HG03469 (cell line): ENCODE measurements at regions not wholly inside any gene's neighbourhood (a gene's known extent, or its start where the extent isn't known, plus 50 kb on each side); places are given as distances from the start of the nearest gene placed in this dataset.
"Not testable (repeated sequence)": the region's sequence is repeated elsewhere in the genome, so short reads cannot be mapped to it uniquely, and the experiment has no call there.

Experiments used
- ATAC-seq: cut with Tn5 transposase; IDR thresholded peaks from one replicate; pipeline ENCODE4 v1.9.1; 2021; ENCODE audit warnings: mild to moderate bottlenecking, moderate library complexity, moderate number of reproducible peaks; ENCODE audit not compliant: unreplicated experiment

DNA sequence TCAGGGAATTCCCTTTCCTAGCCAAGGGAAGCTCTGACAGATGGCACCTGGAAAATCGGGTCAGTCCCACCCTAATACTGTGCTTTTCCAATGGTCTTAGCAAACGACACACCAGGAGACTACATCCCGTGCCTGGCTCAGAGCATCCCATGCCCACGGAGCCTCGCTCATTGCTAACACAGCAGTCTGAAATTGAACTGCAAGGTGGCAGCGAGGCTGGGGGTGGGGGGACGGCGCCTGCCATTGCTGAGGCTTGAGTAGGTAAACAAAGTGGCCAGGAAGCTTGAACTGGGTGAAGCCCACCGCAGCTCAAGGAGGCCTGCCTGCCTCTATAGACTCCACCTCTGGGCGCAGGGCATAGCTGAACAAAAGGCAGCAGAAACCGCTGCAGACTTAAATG, 279.5 kb upstream of the LUZP2 start:
- ATAC-seq = not testable (repeated sequence)

DNA sequence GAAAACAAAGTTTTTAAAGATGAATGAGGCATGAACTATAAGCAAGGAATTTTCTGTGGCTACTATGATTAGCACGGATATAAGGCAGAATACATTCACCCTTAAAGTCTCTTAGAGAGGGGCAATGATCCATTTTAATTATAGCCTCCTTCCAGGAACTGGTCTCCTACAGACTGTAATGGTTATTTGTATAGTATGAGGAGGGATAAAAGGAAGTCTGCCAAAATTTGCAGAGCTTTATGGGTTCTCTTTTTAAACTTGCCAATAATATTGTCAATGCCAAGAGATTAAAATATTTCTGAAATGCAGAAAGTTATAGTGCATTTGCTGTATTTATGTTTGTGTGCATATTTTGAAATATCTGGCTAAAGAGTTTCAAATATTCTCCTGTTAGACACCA, 271.4 kb upstream of the LUZP2 start:
- ATAC-seq = no peak

DNA sequence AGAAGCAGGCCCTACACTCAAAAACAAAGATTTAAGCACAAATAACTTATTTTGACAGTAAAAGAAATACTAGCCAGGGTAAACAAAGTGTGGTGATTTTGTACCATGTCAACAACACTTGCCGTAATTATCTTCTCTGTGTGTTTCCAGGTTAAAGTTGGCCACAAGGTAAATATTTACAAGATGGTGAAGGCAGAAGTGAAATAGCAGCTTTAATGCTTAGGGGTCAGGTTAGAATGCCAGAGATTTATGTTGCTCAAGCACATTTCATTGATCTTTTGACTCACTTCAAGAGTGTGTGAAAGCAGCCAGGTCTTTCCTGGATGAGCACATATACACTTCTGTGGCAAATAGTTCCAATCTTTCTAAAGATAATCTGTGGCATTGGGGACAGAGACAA, 270.2 kb upstream of the LUZP2 start:
- no peak for ATAC-seq

DNA sequence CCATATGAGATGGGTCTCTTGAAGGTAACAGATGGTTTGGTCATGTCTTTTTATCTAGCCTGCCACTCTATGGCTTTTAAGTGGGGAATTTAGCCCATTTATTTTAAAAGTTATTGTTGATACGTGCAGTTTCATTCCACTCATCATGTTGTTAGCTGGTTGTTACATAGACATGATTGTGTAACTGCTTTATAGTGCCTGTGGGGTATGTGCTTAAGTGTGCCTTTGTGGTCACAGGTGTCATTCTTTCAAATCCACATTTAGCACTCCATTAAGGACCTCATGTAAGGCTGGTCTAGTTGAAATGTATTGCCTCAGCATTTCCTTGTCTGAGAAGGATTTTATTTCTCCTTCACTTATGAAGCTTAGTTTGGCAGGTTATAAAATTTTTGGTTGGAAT, 263.8 kb upstream of the LUZP2 start:
- no peak for ATAC-seq

DNA sequence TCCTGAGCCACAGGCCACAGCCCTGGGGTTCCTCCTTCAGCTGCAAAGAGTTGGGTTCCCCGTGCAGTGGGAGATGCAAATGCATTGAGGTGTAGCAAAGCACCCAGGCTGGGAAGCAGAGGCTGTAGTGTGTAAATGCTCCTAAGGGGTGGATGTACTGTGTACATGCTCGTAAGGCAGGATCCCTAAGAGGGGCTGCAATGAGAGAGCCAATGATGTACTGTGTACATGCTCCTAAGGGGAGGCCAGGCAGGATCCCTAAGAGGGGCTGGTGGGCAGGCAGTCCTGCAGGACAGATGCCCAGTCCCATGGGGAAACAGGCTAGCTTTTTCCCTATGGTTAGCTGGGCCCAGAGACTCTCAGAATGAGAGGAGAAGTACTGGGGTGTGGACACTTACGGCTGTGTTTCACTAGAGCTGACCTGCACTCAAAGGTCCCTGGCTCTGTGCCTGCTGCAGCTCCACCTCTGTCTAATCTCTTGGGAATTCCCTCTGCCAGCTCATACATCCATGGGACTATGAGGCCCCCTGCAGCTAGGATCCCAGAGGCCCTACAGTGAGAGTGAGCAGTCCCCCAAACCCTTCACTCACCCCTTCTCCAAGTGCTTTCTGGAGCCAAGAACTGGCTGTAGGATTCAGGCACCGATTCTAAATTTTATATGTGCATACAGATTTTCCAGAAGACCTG, 261.9 kb upstream of the LUZP2 start:
- no peak for ATAC-seq

DNA sequence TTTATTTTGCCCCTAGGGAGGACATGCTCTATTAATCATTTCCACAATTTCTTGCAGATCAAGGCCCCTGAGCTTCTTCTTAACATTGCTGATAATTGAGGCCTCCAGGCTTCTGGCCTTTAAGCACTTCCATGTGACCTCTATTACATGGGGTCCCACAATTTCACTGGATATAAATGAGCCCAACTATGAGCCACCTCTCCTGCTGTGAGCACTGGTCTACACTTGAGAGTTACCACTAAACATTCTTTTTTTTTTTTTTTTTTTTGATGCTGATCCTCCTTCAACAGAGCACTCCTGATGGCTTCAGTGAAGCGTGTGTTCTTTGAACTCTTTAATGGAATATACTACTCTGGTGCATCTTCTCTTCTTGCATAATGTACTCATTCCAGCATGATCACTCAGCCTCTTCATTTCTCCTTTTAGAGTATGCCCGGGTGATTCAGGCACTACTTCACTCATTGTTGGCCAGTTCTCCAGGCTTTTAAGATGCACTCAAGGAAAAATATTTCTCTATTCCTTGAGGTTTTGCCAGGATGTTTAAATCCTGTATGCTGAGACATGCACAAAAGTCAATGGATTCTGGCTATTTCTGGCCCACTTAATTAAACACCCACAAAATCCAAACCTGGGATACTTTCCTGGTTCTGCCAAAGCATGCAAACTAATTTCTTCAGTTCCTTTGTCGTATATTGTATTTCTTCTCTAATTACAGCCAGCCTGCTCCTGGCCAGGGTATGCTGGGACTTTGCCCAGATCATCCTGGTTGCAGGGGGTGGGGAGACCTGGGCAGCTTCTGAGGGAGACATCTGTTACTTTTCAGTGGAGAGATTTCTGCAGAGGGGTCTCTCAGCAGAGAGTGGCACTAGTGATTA, 257.8 kb upstream of the LUZP2 start:
- ATAC-seq = no peak

DNA sequence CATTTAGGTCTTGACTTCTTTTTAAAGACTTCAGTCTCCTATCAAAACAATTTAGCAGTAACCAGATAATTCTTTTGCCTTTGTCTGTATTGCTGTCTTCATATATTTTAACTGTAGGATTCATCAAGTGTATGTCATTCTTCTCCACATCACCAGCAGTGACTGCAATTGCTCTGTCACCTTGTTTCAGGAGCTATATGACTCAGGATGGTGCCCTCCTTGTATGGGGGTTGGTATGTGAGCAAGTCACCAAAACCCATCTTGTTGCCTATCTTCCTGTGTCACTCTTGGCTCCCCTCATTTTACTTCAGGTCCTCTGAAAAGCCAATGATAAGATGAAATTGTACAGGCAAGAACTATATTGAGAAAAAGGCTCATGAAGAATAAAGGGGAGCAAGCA, 256.9 kb upstream of the LUZP2 start:
- ATAC-seq = no peak

DNA sequence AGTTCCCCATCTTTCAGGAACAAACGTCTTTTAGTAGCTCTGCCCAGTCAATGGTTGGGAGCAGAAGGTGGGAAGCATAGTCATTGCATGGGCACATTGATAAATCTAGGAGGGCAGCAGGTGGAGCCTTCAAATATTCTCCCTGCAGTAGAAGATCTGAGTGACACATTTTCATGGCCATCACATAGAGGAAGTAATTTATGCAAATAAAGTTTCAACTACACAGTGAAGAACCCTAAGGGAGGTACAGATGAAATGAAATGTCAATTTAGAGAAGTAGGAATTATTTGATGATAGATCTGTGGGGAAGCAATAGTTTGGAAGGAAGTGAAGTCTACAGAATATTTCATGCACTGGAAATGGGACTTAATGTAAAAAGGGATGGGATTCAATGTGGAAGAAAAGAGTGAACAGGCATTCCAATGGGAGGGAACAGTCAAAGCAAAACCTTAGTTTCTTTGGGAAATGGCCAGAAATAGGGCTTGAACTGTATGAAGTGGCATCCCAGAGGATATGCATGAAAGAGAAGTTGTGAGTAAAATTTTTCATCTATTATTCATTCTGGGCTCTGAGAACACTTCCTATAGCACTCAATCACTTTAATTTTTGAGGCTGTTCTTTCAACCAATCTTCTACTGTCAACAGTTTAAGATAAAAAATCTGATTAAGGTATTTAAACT, 256.2 kb upstream of the LUZP2 start:
- no peak for ATAC-seq

DNA sequence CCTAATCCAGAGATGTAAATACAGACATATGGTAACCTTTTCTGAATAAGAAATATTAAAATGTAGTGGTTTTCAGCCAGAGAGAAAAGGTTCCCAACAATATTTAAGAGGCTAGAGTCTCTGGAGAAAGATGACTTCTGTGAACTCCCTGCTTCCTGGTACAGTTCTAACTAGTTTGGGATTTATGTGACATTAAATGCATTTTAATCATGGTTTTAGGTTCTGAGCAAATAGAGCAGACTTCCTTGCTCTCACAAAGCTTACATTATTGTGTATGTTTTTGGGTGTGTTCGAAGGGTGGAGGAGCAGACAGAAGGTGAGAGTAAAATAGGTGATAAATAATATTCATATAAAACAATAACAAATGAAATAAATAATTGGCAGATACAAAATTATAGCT, 250.1 kb upstream of the LUZP2 start:
- ATAC-seq = no peak

DNA sequence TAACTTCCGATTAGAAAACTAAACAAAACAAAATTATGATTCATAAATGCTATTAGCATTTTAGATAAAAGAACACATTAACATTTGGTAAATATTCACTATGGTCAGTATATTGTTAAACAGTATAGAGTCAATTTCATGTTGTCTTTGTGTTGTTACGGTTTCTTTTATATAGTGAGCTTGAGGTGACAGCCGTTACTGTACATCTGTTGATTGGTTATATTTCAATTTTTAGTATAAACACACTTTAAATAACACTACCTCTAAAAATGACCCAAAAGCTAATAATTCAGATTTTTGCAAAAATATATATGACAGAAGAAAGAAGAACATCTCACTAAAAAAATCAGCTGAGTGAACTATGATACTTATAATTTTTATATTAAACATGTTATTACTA, 249.0 kb upstream of the LUZP2 start:
- ATAC-seq = no peak

DNA sequence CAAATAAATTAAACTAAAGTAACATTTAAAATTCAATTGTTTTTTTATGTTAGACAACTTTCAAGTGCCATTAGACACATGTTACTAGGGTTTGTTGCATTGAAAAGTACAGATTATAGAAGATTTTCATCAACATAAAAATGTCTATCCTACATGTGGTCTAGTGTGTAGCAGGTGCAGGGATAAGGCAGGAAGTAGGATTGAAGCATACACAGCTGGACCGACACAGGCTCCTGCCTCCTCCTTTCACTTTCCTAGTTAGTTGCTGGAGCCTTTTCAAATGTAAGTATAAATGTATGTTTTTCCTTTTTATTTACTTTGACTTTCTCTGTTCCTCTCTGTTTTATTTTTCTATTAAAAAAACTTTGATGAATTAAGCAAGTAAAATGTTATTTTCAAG, 246.9 kb upstream of the LUZP2 start:
- ATAC-seq = no peak

DNA sequence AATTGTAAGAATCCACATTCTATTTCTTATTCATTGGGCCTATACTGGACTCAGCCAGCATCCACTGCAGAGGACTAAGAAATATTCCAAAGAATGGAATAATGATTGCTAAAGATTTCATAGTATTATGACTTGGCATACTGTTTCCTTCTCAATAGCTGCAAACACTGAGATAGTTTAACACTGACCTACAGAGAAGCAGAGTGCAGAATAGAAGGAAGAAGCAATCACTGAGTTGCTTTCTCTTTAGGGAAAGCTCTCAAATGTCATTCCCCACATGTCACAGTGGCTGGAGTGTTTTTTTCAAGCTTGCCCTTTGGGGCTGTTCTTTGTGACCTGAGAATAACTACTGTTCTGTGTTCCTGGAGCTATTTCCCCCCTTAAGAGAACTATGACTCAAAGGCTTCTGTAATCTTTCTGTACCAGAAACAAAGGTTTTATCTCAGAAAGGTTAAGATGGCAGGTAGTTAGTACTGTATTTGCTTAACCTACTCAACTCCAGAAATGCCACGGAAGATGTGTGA, 243.6 kb upstream of the LUZP2 start:
- no peak for ATAC-seq

DNA sequence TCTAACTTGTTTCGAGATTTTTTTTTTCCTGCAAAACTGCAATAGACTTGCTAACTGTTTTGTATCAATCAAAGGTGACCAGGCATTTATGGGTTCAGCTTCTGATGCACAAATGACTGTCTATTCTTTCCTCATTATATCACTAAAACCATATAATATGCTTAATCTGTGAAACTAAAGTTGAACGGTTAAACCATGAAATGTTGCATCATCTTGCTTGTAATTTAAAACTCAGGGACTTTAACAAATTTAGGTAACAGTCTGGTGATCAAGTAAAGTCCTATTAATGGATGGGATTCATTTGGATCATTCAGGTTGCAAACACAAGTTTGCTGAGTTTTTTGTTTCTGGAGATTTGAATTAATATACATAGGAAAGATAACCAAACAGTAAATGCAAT, 232.0 kb upstream of the LUZP2 start:
- no peak for ATAC-seq

DNA sequence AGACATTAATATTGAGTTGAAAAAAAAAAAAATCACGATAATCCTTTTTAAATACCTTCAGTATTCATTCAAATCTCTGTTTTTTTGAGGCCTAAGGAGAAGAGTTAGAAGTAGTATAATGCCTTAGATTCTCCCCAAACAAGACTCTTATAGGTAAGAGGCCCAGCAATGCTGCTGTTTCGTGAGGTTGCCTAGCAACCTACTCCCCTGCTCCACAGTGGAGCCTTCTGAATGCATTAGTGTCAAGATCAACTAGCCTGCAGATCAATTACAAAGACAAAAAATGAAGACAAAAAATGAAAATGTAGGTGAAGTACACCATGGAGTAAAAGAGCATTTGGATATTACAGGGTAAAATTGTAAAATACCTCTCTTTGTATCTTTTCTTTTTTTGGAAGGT, 229.8 kb upstream of the LUZP2 start:
- no peak for ATAC-seq

DNA sequence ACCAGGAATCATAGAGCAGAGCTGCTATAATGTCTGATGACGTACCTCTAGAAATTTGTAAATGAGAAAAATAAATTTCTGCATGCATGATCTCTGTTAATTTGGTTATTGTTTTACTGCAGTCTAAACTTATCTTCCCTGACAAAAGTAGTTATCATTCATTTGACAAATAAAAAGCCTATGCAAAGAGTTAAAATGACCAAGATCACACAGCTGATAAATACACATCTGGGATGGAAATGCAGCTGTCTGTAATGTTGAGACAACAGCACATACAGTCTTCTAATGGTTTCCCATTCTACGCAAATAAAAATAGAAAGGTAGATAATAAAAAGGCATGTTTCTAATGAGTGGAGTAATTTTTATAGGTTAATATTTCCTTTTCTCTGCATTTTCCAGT, 225.1 kb upstream of the LUZP2 start:
- no peak for ATAC-seq

DNA sequence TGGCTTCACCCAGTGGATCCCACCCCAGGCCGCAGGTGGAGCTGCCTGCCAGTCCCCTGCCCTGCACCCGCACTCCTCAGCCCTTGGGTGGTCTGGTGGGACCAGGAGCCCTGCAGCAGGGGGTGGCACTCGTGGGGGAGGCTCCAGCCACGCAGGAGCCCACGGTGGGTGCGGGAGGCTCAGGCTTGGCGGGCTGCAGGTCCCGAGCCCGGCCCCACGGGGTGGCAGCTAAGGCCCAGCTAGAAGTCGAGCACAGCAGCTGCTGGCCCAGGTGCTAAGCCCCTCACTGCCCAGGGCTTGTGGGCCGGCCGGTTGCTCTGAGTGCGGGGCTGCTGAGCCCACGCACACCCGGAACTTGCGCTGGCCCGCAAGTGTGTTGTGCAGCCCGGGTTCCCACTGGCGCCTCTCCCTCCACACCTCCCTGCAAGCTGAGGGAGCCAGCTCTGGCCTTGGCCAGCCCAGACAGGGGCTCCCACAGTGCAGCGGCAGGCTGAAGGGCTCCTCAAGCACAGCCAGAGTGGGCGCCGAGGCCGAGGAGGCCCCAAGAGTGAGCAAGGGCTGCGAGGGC, 222.6 kb upstream of the LUZP2 start:
- ATAC-seq = not testable (repeated sequence)

DNA sequence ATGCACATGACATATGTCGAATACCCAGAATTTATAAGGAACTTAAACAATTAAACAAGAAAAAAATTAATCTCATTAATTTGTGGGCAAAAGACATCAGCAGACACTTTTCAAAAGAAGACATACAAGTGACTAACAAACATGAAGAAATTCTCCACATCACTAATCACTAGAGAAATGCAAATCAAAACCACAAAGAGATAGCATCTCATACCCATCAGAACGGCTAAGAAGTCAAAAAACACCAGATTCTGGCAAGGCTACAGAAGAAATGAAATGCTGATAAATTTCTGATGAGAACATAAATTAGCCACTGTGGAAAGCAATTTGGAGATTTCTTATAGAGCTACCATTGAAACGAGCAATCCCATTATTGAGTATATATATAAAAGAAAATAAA, 210.6 kb upstream of the LUZP2 start:
- no peak for ATAC-seq

DNA sequence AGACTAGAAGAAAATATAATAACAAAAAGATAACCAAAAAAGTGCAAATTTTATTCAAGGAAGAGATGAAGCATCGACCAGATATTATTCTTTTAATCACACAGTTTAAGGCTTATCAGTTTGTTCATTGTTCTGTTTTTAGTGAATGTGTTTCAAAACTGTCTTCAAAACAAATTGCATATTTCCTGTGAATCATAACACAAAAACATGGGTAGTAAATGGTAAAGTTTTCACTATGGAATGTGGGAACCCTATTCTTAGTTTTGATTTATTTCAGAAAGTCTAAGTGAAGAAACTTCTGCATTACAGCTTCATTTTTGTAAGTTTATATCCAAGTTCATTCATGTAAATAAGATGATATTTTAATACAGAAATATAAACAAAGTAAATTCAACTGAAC, 207.6 kb upstream of the LUZP2 start:
- no peak for ATAC-seq

DNA sequence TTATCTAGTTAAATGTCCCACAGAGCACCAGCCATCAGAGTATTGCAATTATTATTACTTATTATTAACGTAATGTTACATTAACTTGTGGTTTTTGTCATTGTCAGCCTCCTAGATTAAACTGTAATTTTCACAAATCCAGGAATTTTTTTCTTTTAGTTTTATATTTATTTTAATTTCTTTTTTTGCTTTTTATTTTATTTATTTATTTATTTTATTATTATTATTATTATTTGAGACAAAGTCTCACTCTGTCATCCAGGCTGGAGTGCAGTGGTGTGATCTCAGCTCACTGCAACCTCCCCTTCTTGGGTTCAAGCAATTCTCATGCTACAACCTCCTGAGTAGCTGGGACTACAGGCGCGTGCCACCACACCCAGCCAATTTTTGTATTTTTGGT, 202.9 kb upstream of the LUZP2 start:
- no peak for ATAC-seq

DNA sequence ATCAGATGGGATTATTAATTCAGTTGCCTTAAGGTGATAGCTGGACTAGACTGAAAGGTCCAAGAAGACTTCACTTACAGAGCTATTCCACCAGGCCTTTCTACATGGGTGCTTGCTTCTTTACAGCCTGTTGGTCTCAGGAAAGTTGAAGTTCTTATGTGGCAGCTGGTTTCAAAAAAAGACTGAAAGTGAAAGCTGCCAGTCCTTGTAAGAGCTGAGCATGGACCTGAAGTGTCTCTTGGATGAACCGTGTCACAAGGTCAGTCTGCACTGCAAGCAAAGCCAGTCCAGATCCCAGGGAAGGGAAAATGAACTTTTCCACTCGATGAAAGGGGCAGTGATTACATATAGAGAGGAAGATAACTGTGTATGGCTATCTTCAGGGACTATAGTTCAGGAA, 201.5 kb upstream of the LUZP2 start:
- no peak for ATAC-seq

DNA sequence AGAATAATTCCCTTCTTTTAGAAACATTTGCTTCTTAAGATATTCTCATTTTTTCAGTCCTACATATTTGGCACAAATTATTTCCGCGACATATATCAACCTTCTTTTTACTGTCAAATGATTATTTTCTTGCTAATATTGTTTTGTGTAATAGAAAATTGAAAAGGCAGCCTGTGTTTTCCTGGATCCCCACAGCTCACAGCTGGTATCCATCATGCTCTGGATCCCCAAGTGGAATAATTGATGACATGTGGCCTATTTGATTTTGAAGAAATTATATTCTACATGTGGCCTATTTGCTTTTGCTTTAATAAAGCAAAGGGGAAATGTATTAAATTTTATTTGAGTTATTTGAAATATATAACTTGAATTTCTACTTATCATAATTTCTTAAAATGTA, 199.4 kb upstream of the LUZP2 start:
- ATAC-seq = no peak
